GM12864 (cell line): ENCODE measurements at regions not wholly inside any gene's neighbourhood (a gene's known extent, or its start where the extent isn't known, plus 50 kb on each side); places are given as distances from the start of the nearest gene placed in this dataset.

Experiments used
- DNase-seq: peaks from one replicate; pipeline ENCODE4 v3.0.0-alpha.2; 2011; ENCODE audit warnings: low read depth
- H3K4me3 ChIP-seq: 2 replicates; pipeline ENCODE4 v1.5.1; 2011; ENCODE audit warnings: mild to moderate bottlenecking, low read depth, low read length, control low read depth
- CTCF ChIP-seq: IDR thresholded peaks from 2 replicates; pipeline ENCODE4 v1.5.1; 2011; ENCODE audit warnings: low read depth, mild to moderate bottlenecking, moderate library complexity, low read length, control low read depth, inconsistent platforms; ENCODE audit errors: missing control alignments

- DNase-seq, result no peak
- no peak overlapping the region for H3K4me3 ChIP-seq
- no peak for TF ChIP-seq CTCF
Observed at GRCh38 chr6:49038294-49038822, 424.7 kb downstream of the MMUT start.

GRCh38 chr6:49030251-49031020, 432.6 kb downstream of the MMUT start:
- no peak for DNase-seq
- TF ChIP-seq CTCF, result no peak

GRCh38 chr6:49027644-49028043, 435.4 kb downstream of the MMUT start:
- no peak for DNase-seq
- no peak for TF ChIP-seq CTCF
- no peak overlapping the region for H3K4me3 ChIP-seq

More at GRCh38 chr6:49030251-49031020, 432.6 kb downstream of the MMUT start:
- H3K4me3 ChIP-seq, result no peak overlapping the region

- DNase-seq, result no peak
- TF ChIP-seq CTCF, result no peak
- H3K4me3 ChIP-seq, result no peak overlapping the region
Observed at GRCh38 chr6:49025273-49026240, 437.5 kb downstream of the MMUT start.

- H3K4me3 ChIP-seq, result no peak overlapping the region
- no peak for DNase-seq
- no peak for TF ChIP-seq CTCF
Observed at GRCh38 chr6:49004801-49005200, 458.3 kb downstream of the MMUT start.

GRCh38 chr6:49003348-49003747, 459.7 kb downstream of the MMUT start:
- no peak for DNase-seq
- no peak for TF ChIP-seq CTCF
- H3K4me3 ChIP-seq, result no peak overlapping the region
